GM23338 (cell line): ENCODE measurements at regions not wholly inside any gene's neighbourhood (a gene's known extent, or its start where the extent isn't known, plus 50 kb on each side); places are given as distances from the start of the nearest gene placed in this dataset.

Experiments
- ATAC-seq: fragments of 200-7000 bp; cut with Tn5 transposase; 3 replicates; pipeline ENCODE4 v1.9.1; 2020
- DNase-seq: peaks from one replicate; pipeline ENCODE4 v3.0.0-alpha.2; 2015; ENCODE audit warnings: low spot score
- H2AFZ ChIP-seq: fragments of 200-600 bp; sonication (generic); 2 replicates; pipeline ENCODE4 v1.8.0; 2016; ENCODE audit warnings: antibody characterized with exemption, mild to moderate bottlenecking, moderate library complexity
- H3F3A ChIP-seq: fragments of 200-600 bp; sonication (generic); replicated peaks from 2 replicates; pipeline ENCODE4 v1.8.0; 2017; ENCODE audit warnings: antibody characterized with exemption, mixed run types, low read depth
- H3K27ac ChIP-seq: fragments of 200-600 bp; sonication (generic); 2 replicates; pipeline ENCODE4 v1.6.1; 2016; ENCODE audit warnings: low read depth
- H3K27me3 ChIP-seq: fragments of 200-600 bp; sonication (generic); 2 replicates; pipeline ENCODE4 v1.8.0; 2016; ENCODE audit warnings: mild to moderate bottlenecking, mixed run types, moderate library complexity; ENCODE audit not compliant: insufficient read depth
- H3K36me3 ChIP-seq: fragments of 200-600 bp; sonication (generic); 2 replicates; pipeline ENCODE4 v1.8.0; 2016; ENCODE audit warnings: mild to moderate bottlenecking; ENCODE audit not compliant: insufficient read depth
- H3K4me1 ChIP-seq: fragments of 200-600 bp; sonication (generic); 2 replicates; pipeline ENCODE4 v1.8.0; 2016; ENCODE audit warnings: mild to moderate bottlenecking, moderate library complexity; ENCODE audit not compliant: insufficient read depth
- H3K4me2 ChIP-seq: fragments of 200-600 bp; sonication (generic); 2 replicates; pipeline ENCODE4 v1.7.1; 2017; ENCODE audit warnings: mixed run types
- H3K4me3 ChIP-seq: fragments of 200-600 bp; sonication (generic); 2 replicates; pipeline ENCODE4 v1.6.1; 2016; ENCODE audit warnings: mixed run types
- H3K79me2 ChIP-seq: fragments of 200-600 bp; sonication (generic); replicated peaks from 2 replicates; pipeline ENCODE4 v1.8.0; 2017; ENCODE audit warnings: mild to moderate bottlenecking; ENCODE audit not compliant: insufficient read depth
- H3K9me2 ChIP-seq: fragments of 200-600 bp; sonication (generic); 2 replicates; pipeline ENCODE4 v1.8.0; 2017; ENCODE audit not compliant: insufficient read depth
- H4K20me1 ChIP-seq: fragments of 200-600 bp; sonication (generic); replicated peaks from 2 replicates; pipeline ENCODE4 v1.8.0; 2017; ENCODE audit warnings: mild to moderate bottlenecking; ENCODE audit not compliant: insufficient read depth
- H3K27ac Mint-ChIP-seq: 2 replicates; pipeline ENCODE4 v1.8.0; 2020; ENCODE audit warnings: inconsistent platforms, mild to moderate bottlenecking, moderate library complexity, mixed read lengths
- H3K27me3 Mint-ChIP-seq: 3 replicates; pipeline ENCODE4 v1.8.0; 2022; ENCODE audit warnings: low read depth, mild to moderate bottlenecking, moderate library complexity, mixed read lengths, inconsistent platforms; ENCODE audit not compliant: insufficient read depth, poor library complexity
- H3K36me3 Mint-ChIP-seq: 3 replicates; pipeline ENCODE4 v1.8.0; 2021; ENCODE audit warnings: low read depth, mild to moderate bottlenecking, inconsistent platforms, moderate library complexity, mixed read lengths
- H3K4me1 Mint-ChIP-seq: 3 replicates; pipeline ENCODE4 v1.8.0; 2020; ENCODE audit warnings: mild to moderate bottlenecking, inconsistent platforms, mixed read lengths
- H3K4me3 Mint-ChIP-seq: 3 replicates; pipeline ENCODE4 v1.8.0; 2021; ENCODE audit warnings: moderate library complexity, mild to moderate bottlenecking, inconsistent platforms, mixed read lengths
- H3K9me3 Mint-ChIP-seq: 3 replicates; pipeline ENCODE4 v1.8.0; 2020; ENCODE audit warnings: moderate library complexity, mild to moderate bottlenecking, inconsistent platforms, mixed read lengths
- CREB1 ChIP-seq: fragments of 250-450 bp; sonication (Bioruptor Pico); IDR thresholded peaks from 2 replicates; pipeline ENCODE4 v1.5.0; 2020; ENCODE audit warnings: low read depth, mild to moderate bottlenecking, moderate library complexity
- CTCF ChIP-seq, 2 experiments: fragments of 200-600 bp in 1 of 2; sonication (generic) in 1 of 2; conservative IDR thresholded peaks; 2 replicates each; pipeline versions ENCODE4 v1.5.1 to v1.6.1; 2016 to 2017; ENCODE audit warnings: antibody characterized with exemption in 2 of 2, low read depth in 2 of 2, mild to moderate bottlenecking in 2 of 2, moderate library complexity in 1 of 2
- ETS1 ChIP-seq: IDR thresholded peaks from 2 replicates; pipeline ENCODE4 v1.6.1; 2016; ENCODE audit warnings: antibody characterized with exemption
- EZH2 ChIP-seq: fragments of 200-600 bp; sonication (generic); IDR thresholded peaks from one replicate; pipeline ENCODE4 v1.8.0; 2017; ENCODE audit warnings: antibody characterized with exemption, mild to moderate bottlenecking, low read depth; ENCODE audit not compliant: unreplicated experiment
- EZH2phosphoT487 ChIP-seq: fragments of 200-600 bp; sonication (generic); IDR thresholded peaks from one replicate; pipeline ENCODE4 v1.8.1; 2018; ENCODE audit warnings: antibody characterized with exemption; ENCODE audit not compliant: unreplicated experiment
- NANOG ChIP-seq: IDR thresholded peaks from 2 replicates; pipeline ENCODE4 v1.6.1; 2016; ENCODE audit warnings: antibody characterized with exemption, borderline replicate concordance
- POLR2AphosphoS5 ChIP-seq: IDR thresholded peaks from 2 replicates; pipeline ENCODE4 v1.6.1; 2016; ENCODE audit warnings: antibody characterized with exemption, low read depth
- REST ChIP-seq: IDR thresholded peaks from one replicate; pipeline ENCODE4 v1.6.1; 2018; ENCODE audit warnings: antibody characterized with exemption; ENCODE audit not compliant: unreplicated experiment
- ZNF462 ChIP-seq: fragments of 250-450 bp; sonication (Bioruptor Pico); IDR thresholded peaks from 2 replicates; pipeline ENCODE4 v1.5.0; 2020; ENCODE audit warnings: mild to moderate bottlenecking, moderate library complexity

- TF ChIP-seq REST (no peak), EZH2phosphoT487 (no peak)
Observed at GRCh38 chr5:97427235-97427634, 244.2 kb upstream of the RIOK2 start (continued).

GRCh38 chr5:97434021-97434420 is 251.0 kb upstream of the RIOK2 start:
- H3K4me3 ChIP-seq, result no peak overlapping the region
- no peaks in the 10 kb centered on the region for H3K4me1 ChIP-seq
- no peaks in the 10 kb centered on the region for H3K9me2 ChIP-seq
- Mint-ChIP-seq H3K27me3 (no peaks in the 10 kb centered on the region), H3K36me3 (no peaks in the 10 kb centered on the region), H3K27ac (no peak overlapping the region), H3K4me1 (no peaks in the 10 kb centered on the region), H3K9me3 (no peaks in the 10 kb centered on the region), H3K4me3 (no peak overlapping the region)
- H3K79me2 ChIP-seq, result no peaks in the 10 kb centered on the region
- H3F3A ChIP-seq, result no peaks in the 10 kb centered on the region
- no peaks in the 10 kb centered on the region for H3K27me3 ChIP-seq
- H4K20me1 ChIP-seq, result no peaks in the 10 kb centered on the region
- no peaks in the 10 kb centered on the region for H3K36me3 ChIP-seq
- ATAC-seq (no peak), DNase-seq (no peak)
- H2AFZ ChIP-seq, result no peak overlapping the region
- H3K27ac ChIP-seq, result no peak overlapping the region
- no peak overlapping the region for H3K4me2 ChIP-seq
- TF ChIP-seq POLR2AphosphoS5, result no peak
- no peak for TF ChIP-seq ZNF462 (CRISPR knock-in tag)
- no peak for TF ChIP-seq REST
- no peak for TF ChIP-seq ETS1
- no peak for TF ChIP-seq NANOG
- no peak for TF ChIP-seq EZH2
- TF ChIP-seq CTCF (conservative IDR thresholded peaks at IDR 0.05; ENCODE audit: low read depth in 2 of 2), result no peak
- no peak for TF ChIP-seq CREB1 (CRISPR knock-in tag)
